ENCODE measurements at regions not wholly inside any gene's neighbourhood (a gene's known extent, or its start where the extent isn't known, plus 50 kb on each side); places are given as distances from the start of the nearest gene placed in this dataset.

GRCh38 chr6:40910260-40910893, 128.6 kb downstream of the UNC5CL start:
- DNase-seq (ENCODE audit: low read depth in 2 of 2) = no peak

GRCh38 chr6:40909811-40910210, 129.2 kb downstream of the UNC5CL start:
- no peak for DNase-seq (ENCODE audit: low read depth in 2 of 2)

GRCh38 chr6:40907198-40907701, 131.8 kb downstream of the UNC5CL start:
- peak in 1 of 2 donors; percentile 73 for DNase-seq (ENCODE audit: low read depth in 2 of 2)

- peak in 1 of 2 donors; percentile 79 for DNase-seq (ENCODE audit: low read depth in 2 of 2)
Measured at GRCh38 chr6:40906759-40907158, 132.3 kb downstream of the UNC5CL start.

GRCh38 chr6:40904583-40905194, 134.3 kb downstream of the UNC5CL start:
- no peak for DNase-seq (ENCODE audit: low read depth in 2 of 2)

GRCh38 chr6:40903456-40903855, 135.6 kb downstream of the UNC5CL start:
- DNase-seq (ENCODE audit: low read depth in 2 of 2) = no peak

- no peak for DNase-seq (ENCODE audit: low read depth in 2 of 2)
Measured at GRCh38 chr6:40901322-40902055, 137.5 kb downstream of the UNC5CL start.

- DNase-seq (ENCODE audit: low read depth in 2 of 2) = no peak
Measured at GRCh38 chr6:40900791-40901190, 138.2 kb downstream of the UNC5CL start.

- DNase-seq (ENCODE audit: low read depth in 2 of 2) = no peak
Measured at GRCh38 chr6:40899684-40900155, 139.3 kb downstream of the UNC5CL start.

GRCh38 chr6:40898073-40898472, 140.9 kb downstream of the UNC5CL start:
- DNase-seq (ENCODE audit: low read depth in 2 of 2) = no peak

GRCh38 chr6:40897390-40898003, 141.5 kb downstream of the UNC5CL start:
- no peak for DNase-seq (ENCODE audit: low read depth in 2 of 2)

GRCh38 chr6:40896696-40897095, 142.3 kb downstream of the UNC5CL start:
- peak; percentile 16 to 28 for DNase-seq (ENCODE audit: low read depth in 2 of 2)

GRCh38 chr6:40894962-40895799, 143.8 kb downstream of the UNC5CL start:
- peak in 1 of 2 donors; percentile 64 for DNase-seq (ENCODE audit: low read depth in 2 of 2)

- no peak for DNase-seq (ENCODE audit: low read depth in 2 of 2)
Measured at GRCh38 chr6:40893021-40893420, 146.0 kb downstream of the UNC5CL start.

- DNase-seq (ENCODE audit: low read depth in 2 of 2) = no peak
Measured at GRCh38 chr6:40892223-40892622, 146.8 kb downstream of the UNC5CL start.

GRCh38 chr6:40891686-40892085, 147.3 kb downstream of the UNC5CL start:
- DNase-seq (ENCODE audit: low read depth in 2 of 2) = no peak

- no peak for DNase-seq (ENCODE audit: low read depth in 2 of 2)
Measured at GRCh38 chr6:40891131-40891530, 147.9 kb downstream of the UNC5CL start.

GRCh38 chr6:40889137-40889832, 149.7 kb downstream of the UNC5CL start:
- DNase-seq (ENCODE audit: low read depth in 2 of 2) = no peak

- DNase-seq (ENCODE audit: low read depth in 2 of 2) = no peak
Measured at GRCh38 chr6:40888456-40888990, 150.5 kb downstream of the UNC5CL start.

- no peak for DNase-seq (ENCODE audit: low read depth in 2 of 2)
Measured at GRCh38 chr6:40887792-40888340, 151.2 kb downstream of the UNC5CL start.
